GM21526 (cell line): ENCODE measurements at regions not wholly inside any gene's neighbourhood (a gene's known extent, or its start where the extent isn't known, plus 50 kb on each side); places are given as distances from the start of the nearest gene placed in this dataset.
"Not testable (repeated sequence)": the region's sequence is repeated elsewhere in the genome, so short reads cannot be mapped to it uniquely, and the experiment has no call there.

Experiments
- ATAC-seq: cut with Tn5 transposase; IDR thresholded peaks from one replicate; pipeline ENCODE4 v1.9.1; 2021; ENCODE audit warnings: moderate library complexity; ENCODE audit not compliant: unreplicated experiment, low FRiP score

- no peak for ATAC-seq
These were observed 107.7 kb upstream of the DAPK1 start for GRCh38 chr9:87389936-87390335.

GRCh38 chr9:87390361-87390760 lies 107.3 kb upstream of the DAPK1 start:
- ATAC-seq: no peak

GRCh38 chr9:87392086-87392485 lies 105.6 kb upstream of the DAPK1 start:
- ATAC-seq: no peak

DNA sequence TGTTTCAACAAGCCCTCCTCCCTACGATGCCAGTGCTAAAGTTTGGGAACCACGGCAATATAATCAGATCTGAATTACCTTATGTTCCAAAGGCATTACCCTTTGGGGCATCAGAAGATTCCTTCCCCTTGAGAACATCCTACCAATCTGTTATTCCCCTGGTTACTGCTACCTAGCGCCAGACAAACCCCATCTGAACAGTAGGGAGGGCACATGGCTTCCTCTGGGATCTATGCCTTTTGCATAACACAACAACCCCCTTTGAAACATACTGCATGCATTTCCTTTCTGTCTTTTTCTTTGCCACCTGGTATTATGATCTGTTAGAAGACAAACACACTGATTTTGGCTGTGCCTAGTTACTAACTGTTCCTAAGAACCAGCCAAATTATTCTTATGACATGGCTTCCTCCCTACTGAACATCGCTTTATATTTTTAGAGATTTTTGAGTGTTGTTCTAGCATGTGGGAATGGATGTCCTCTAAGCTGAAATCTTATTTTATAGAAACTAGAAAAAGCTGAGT lies 103.9 kb upstream of the DAPK1 start:
- no peak for ATAC-seq

GRCh38 chr9:87395804-87396479 lies 101.7 kb upstream of the DAPK1 start:
- no peak for ATAC-seq

- no peak for ATAC-seq
These were observed 96.0 kb upstream of the DAPK1 start for GRCh38 chr9:87401681-87402080.

- ATAC-seq: no peak
These were observed 95.1 kb upstream of the DAPK1 start for GRCh38 chr9:87402537-87402936.

- no peak for ATAC-seq
These were observed 91.8 kb upstream of the DAPK1 start for GRCh38 chr9:87405677-87406542.

- no peak for ATAC-seq
These were observed 91.0 kb upstream of the DAPK1 start for GRCh38 chr9:87406543-87407166.

DNA sequence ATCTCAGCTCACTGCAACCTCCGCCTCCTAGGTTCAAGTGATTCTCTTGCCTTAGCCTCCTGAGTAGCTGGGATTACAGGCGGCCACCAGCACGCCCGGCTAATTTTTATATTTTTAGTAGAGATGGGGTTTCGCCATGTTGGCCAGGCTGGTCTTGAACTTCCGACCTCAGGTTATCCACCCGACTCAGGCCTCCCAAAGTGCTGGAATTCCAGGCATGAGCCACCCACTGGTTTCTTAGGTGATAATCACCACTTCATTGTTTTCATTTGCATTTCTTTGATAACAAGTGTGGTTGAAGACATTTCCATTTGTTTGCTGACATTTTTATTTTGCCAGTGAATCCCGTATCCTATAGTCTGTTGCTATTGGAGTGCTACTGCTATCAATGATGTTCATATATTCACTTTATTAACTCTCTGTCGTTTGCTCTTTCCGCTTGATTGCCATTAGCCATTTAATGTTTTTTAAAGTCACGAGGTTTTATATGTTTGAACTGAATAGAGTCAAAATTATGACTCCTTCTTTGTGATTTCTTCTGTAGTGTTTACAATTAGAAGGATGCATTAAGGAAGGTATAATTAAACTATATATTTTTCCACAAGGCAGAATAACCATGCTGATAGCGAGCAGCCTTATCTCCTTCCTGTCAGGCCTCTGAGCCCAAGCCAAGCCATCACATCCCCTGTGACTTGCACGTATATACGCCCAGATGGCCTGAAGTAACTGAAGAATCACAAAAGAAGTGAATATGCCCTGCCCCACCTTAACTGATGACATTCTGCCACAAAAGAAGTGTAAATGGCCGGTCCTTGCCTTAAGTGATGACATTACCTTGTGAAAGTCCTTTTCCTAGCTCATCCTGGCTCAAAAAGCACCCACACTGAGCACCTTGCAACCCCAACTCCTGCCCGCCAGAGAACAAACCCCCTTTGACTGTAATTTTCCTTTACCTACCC lies 87.3 kb upstream of the DAPK1 start:
- ATAC-seq: not testable (repeated sequence)

DNA sequence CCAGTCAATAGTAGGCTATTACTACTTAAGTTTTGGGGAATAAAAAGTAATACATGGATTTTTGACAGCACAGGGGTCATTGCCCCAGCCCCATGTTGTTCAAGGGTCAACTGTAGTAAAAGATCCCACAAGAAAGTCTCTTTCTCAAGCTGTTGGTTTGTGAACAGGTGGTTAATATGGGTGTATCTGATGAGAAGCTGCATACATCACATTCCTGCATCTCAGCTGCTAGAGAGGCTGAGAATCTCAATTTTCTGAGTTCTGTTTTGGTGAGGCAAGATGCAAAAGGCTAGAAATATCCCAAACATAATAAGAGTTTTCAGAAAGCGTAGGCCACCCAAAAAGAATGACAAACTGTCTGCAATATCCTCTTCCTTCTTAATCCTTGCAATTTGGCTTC lies 76.8 kb upstream of the DAPK1 start:
- ATAC-seq: no peak

DNA sequence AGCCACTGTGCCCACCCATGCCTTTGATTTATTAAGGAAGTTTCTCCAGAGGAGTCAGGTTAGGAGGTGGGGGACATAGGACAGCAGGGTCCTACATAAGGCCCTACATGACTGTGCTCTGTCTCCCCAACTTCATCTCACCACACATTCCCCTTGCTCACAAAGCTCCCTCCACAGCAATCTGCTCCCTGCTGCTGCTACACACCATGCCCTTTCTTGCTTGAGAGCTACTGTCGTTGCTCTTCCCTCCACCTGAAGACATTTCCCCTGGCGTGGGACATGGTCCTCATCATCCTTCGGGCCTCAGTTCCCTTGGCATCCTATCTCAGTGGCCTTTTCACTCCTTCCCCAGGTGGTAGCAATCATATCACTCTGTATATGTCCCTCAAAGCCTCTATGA lies 75.9 kb upstream of the DAPK1 start:
- no peak for ATAC-seq

DNA sequence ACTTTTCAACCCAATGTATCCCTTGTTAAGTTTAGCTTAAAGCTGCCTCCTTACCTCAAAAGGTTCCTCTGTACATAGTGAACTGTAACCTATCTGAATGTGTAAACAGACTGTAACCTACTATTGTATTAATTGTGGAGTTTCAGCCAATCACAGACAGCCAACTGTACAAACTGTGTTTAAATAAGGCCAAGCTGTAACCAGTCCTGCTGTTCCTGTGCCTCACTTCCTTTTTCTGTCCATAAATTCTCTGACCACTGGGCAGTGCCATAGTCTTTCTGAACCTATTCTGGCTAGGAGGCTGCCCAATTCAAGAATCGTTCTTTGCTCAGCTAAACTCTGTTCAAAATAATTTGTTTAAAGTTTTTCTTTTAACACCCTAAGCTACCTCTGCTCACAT lies 74.7 kb upstream of the DAPK1 start:
- ATAC-seq: no peak

DNA sequence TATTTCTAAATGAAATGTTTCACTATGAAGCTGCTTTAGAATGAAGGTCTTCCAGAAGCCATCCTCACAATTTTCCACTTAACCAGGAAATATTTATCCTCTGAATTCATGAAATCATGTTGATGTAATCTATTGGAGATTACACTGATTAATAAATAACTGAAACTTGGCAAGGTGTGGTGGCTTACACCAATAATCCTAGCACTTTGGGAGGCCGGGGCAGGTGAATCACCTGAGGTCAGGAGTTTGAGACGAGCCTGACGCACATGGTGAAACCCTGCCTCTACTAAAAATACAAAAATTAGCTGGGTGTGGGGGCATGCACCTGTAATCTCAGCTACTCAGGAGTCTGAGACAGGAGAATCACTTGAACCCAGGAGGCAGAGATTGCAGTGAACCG lies 73.8 kb upstream of the DAPK1 start:
- ATAC-seq: not testable (repeated sequence)

- no peak for ATAC-seq
These were observed 72.5 kb upstream of the DAPK1 start for GRCh38 chr9:87425202-87425601.

DNA sequence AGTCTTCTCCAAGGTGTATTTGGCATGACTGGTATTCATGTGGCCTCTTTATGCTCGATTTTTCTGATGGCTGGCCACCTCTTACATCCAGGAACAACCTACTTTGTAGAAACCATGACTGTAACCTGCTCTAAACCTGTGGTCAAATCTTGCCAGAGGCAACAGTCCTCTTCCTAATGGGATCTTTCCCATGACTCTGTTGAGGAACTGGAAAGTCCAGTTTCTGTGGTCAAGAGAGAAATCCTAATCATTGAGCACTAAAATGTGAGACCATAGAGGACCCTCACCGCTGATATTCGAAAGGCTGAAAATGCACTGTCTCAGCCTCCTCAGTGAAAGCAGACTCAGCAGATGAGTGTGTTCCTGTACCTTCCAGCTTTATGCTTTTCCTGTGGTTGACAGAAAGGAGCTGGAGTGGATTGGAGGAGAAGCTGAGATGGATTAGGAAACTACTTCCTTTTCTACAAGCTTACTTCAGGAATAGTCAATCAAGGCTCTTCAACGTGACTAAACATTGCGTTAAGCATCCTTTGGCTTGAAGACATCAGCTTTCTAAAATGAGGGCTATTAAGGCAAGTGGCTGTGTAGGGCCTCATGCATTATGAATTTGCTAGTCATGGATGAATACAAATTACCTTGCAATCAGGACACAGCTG lies 69.7 kb upstream of the DAPK1 start:
- ATAC-seq: no peak

DNA sequence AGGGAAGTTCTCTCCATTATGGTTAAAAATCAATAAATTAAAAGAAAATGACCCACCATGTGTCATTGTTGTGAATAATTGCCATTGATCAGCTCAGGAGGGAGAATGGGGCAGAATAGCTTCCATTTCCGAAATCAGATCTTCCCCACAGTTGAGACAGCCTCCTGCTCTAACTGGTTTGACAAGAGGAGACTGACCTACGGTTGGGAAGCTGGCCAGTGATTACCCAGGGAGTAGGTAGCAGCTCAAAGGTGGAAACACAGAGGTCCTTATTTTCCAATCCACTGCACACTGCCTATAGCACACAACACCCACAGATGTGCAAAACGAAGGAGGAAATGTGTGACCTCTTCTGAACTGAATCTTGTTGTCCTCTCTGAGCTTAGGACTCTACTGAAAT lies 69.0 kb upstream of the DAPK1 start:
- ATAC-seq: no peak

DNA sequence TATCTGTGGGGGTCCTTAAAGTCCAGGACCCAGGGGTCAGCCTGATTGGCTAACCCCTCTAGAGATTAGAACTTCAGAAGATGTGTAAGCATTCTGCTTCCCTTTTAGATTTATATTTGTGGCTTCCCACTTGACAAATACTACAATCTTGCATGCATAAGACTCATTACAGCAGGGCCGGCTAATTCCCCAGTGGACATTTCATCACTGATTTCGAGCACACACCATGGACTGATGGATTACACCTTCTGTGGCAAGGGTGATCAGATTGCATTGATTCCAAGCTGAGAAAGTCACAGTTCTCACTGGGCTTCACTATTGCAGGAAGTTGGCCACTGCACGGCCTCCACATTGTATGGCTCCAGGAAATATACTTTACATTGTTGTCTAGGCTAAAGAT lies 65.8 kb upstream of the DAPK1 start:
- no peak for ATAC-seq

- ATAC-seq: no peak
These were observed 63.8 kb upstream of the DAPK1 start for GRCh38 chr9:87433853-87434252.

DNA sequence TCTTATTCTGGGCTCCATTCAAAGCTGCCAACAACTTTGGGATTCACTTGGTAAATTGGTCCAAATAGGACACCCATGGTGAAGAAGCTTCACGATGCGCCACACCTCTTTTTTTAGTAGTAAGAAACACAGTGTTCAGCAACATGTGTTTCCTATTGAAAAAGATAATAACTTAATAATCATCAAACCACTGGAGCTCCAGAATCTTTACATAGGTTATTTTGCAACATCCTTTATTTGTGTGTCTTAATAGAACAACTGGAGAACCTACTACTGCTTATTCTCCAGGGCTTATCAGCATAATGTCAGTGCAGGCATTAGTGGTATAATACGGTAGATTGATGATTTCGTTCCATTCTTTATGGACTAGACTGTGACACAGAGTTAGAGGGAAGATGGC lies 63.3 kb upstream of the DAPK1 start:
- no peak for ATAC-seq
